Endodermal cell (in vitro differentiated cells): ENCODE measurements at regions not wholly inside any gene's neighbourhood (a gene's known extent, or its start where the extent isn't known, plus 50 kb on each side); places are given as distances from the start of the nearest gene placed in this dataset.
"Not testable (repeated sequence)": the region's sequence is repeated elsewhere in the genome, so short reads cannot be mapped to it uniquely, and the experiment has no call there.

Experiments
- DNase-seq: peaks from one replicate; pipeline ENCODE4 v3.0.0-alpha.2; 2017
- H3K27ac ChIP-seq: 2 replicates; pipeline ENCODE4 v1.5.1; 2013; ENCODE audit warnings: mild to moderate bottlenecking, low read depth, low read length, moderate library complexity
- H3K27me3 ChIP-seq: 2 replicates; pipeline ENCODE4 v1.6.1; 2013; ENCODE audit warnings: mild to moderate bottlenecking, low read length, moderate library complexity; ENCODE audit not compliant: insufficient read depth, control insufficient read depth, poor library complexity, severe bottlenecking
- H3K36me3 ChIP-seq: 2 replicates; pipeline ENCODE4 v1.7.0; 2013; ENCODE audit warnings: mild to moderate bottlenecking, low read length, moderate library complexity; ENCODE audit not compliant: control insufficient read depth, insufficient read depth
- H3K4me1 ChIP-seq: one replicate; pipeline ENCODE4 v1.7.0; 2013; ENCODE audit warnings: low read length; ENCODE audit not compliant: control insufficient read depth, insufficient read depth
- H3K4me3 ChIP-seq: 2 replicates; pipeline ENCODE4 v1.5.1; 2013; ENCODE audit warnings: mild to moderate bottlenecking, low read length, moderate library complexity
- H3K9ac ChIP-seq: 2 replicates; pipeline ENCODE4 v1.6.1; 2013; ENCODE audit warnings: mild to moderate bottlenecking, low read length, moderate library complexity; ENCODE audit not compliant: poor library complexity, severe bottlenecking; ENCODE audit errors: extremely low read depth
- H3K9me3 ChIP-seq: 2 replicates; pipeline ENCODE4 v1.6.1; 2013; ENCODE audit warnings: mild to moderate bottlenecking, low read length, moderate library complexity; ENCODE audit not compliant: control insufficient read depth
- H3K27ac Mint-ChIP-seq: 2 replicates; pipeline ENCODE4 v1.8.0; 2020; ENCODE audit warnings: mixed read lengths
- H3K27me3 Mint-ChIP-seq: 2 replicates; pipeline ENCODE4 v1.8.0; 2021; ENCODE audit warnings: mild to moderate bottlenecking, mixed read lengths; ENCODE audit not compliant: insufficient read depth
- H3K36me3 Mint-ChIP-seq: 2 replicates; pipeline ENCODE4 v1.8.0; 2020; ENCODE audit warnings: low read depth, mixed read lengths
- H3K4me1 Mint-ChIP-seq: 2 replicates; pipeline ENCODE4 v1.8.0; 2020; ENCODE audit warnings: mixed read lengths
- H3K4me3 Mint-ChIP-seq: 2 replicates; pipeline ENCODE4 v1.8.0; 2020; ENCODE audit warnings: mild to moderate bottlenecking, moderate library complexity, mixed read lengths
- H3K9me3 Mint-ChIP-seq: 2 replicates; pipeline ENCODE4 v1.8.0; 2020; ENCODE audit warnings: mild to moderate bottlenecking, mixed read lengths
- CTCF ChIP-seq: fragments of 200-600 bp; sonication (generic); conservative IDR thresholded peaks from 2 replicates; pipeline ENCODE4 v1.5.0; 2021; ENCODE audit warnings: antibody characterized with exemption, mild to moderate bottlenecking
- WGBS, 2 experiments: methylation state at CpG; one replicate each; pipeline versions ENCODE4 v1.1.5 to v1.1.7; 2013; ENCODE audit warnings: missing lambda C conversion rate in 2 of 2, mixed read lengths in 1 of 2; ENCODE audit not compliant: insufficient coverage in 1 of 2, insufficient read length in 1 of 2; 5-methylcytosine and 5-hydroxymethylcytosine counted together

DNA sequence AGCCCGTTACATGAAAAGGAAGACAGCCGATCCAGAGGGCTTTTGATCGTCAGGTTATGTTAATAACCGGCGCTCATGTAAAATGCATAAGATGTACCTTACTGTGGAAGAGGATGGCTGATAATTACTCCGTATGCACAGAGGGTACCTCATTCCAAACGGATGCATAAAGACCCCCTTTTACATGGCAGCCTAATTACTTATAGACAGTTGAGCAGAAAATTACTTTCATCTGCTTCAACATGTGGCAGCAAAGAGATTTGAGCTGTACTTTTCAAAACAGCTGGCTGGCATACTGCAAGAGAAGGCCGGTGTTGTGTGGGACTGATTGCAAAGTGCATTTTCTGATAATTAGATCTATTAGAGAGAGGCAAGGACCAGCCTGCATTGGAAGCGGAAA, 103.4 kb downstream of the SHOX start:
- no peaks in the 10 kb centered on the region for H3K9me3 ChIP-seq
- Mint-ChIP-seq H3K4me3 (no peak overlapping the region), H3K27ac (no peak overlapping the region), H3K9me3 (no peaks in the 10 kb centered on the region), H3K27me3 (peaks cover 3% of the 10 kb centered on the region), H3K36me3 (no peaks in the 10 kb centered on the region), H3K4me1 (no peaks in the 10 kb centered on the region)
- 82 to 90% methylated on average over 8 to 9 of the region's 9 CpGs for WGBS, 2 experiments
- no peaks in the 10 kb centered on the region for H3K36me3 ChIP-seq
- H3K9ac ChIP-seq = no peak overlapping the region
- no peak overlapping the region for H3K4me3 ChIP-seq
- DNase-seq = no peak
- no peaks in the 10 kb centered on the region for H3K4me1 ChIP-seq
- TF ChIP-seq CTCF = no peak
- no peak overlapping the region for H3K27ac ChIP-seq
- H3K27me3 ChIP-seq = no peaks in the 10 kb centered on the region

DNA sequence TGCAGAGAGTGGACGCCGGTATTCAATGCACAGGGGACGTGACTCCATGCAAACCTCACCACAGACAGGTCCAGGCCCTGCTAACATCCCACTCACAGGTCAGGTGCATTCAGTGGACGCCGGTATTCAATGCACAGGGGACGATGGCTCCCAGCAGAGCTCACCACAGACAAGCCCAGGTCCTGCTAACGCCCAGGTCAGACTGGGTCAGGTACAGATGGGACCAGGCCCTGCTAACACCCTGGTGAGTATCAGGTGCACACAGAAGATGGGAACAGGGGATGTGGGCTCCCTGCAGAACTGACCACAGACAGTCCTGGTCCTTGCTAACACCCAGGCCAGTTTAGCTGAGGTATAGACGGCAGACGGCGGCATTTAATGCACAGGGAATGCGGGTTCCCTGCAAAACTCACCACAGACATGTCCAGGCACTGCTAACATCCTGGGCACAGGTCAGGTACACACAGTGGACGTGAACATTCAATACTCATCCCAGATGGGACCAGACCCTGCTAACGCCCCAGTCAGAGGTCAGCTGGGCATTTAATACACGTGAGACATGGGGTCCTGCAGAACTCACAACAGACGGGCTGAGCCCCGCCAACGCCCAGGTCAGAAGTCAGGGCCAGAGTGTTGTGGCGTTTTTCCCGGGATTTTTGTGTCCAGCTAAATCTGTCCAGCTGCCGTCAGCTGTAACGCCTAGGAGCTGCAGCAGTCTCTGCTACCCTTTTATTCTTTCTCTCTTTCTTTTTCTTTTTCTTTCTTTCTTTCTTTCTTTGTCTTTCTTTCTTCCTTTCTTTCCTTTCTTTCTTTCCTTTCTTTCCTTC, 99.2 kb downstream of the SHOX start:
- Histone ChIP-seq H3K27ac (no peak overlapping the region), H3K9ac (no peak overlapping the region), H3K4me1 (no peaks in the 10 kb centered on the region), H3K36me3 (no peaks in the 10 kb centered on the region), H3K4me3 (no peak overlapping the region), H3K27me3 (no peaks in the 10 kb centered on the region), H3K9me3 (peaks cover 9% of the 10 kb centered on the region)
- 85 to 86% methylated on average over 21 of the region's 21 CpGs for WGBS, 2 experiments
- TF ChIP-seq CTCF = no peak
- H3K36me3 Mint-ChIP-seq = no peaks in the 10 kb centered on the region
- H3K27me3 Mint-ChIP-seq = peaks cover 3% of the 10 kb centered on the region
- H3K4me3 Mint-ChIP-seq = no peak overlapping the region
- peak; percentile 40 for DNase-seq
- H3K4me1 Mint-ChIP-seq = no peaks in the 10 kb centered on the region
- H3K27ac Mint-ChIP-seq = no peak overlapping the region
- peaks cover 11% of the 10 kb centered on the region for H3K9me3 Mint-ChIP-seq

- H3K9me3 Mint-ChIP-seq = peaks cover 16% of the 10 kb centered on the region
- H3K36me3 Mint-ChIP-seq, H3K9ac ChIP-seq, H3K36me3 ChIP-seq, H3K27me3 ChIP-seq, H3K4me1 Mint-ChIP-seq, H3K4me1 ChIP-seq, H3K27ac Mint-ChIP-seq, H3K4me3 Mint-ChIP-seq, H3K27me3 Mint-ChIP-seq, H3K27ac ChIP-seq, DNase-seq, H3K4me3 ChIP-seq: not testable (repeated sequence)
- peaks cover 15% of the 10 kb centered on the region for H3K9me3 ChIP-seq
- 92% methylated on average over 2 to 12 of the region's 14 CpGs for WGBS, 2 experiments
Observed at GRCh38 chrX:729101-729500, 98.5 kb downstream of the SHOX start.

- not testable (repeated sequence) for H3K27me3 Mint-ChIP-seq, H3K36me3 Mint-ChIP-seq, H3K36me3 ChIP-seq, H3K27ac Mint-ChIP-seq, H3K4me1 ChIP-seq, H3K27me3 ChIP-seq, H3K4me1 Mint-ChIP-seq, H3K27ac ChIP-seq, H3K4me3 ChIP-seq, H3K9ac ChIP-seq, H3K4me3 Mint-ChIP-seq
- 90 to 94% methylated on average over 5 to 8 of the region's 11 CpGs for WGBS, 2 experiments
- DNase-seq = peak; percentile 29
- peaks cover 20% of the 10 kb centered on the region for H3K9me3 ChIP-seq
- H3K9me3 Mint-ChIP-seq = peaks cover 20% of the 10 kb centered on the region
Observed at GRCh38 chrX:728639-729038, 98.0 kb downstream of the SHOX start.
